ELR (cell line): ENCODE measurements at regions not wholly inside any gene's neighbourhood (a gene's known extent, or its start where the extent isn't known, plus 50 kb on each side); places are given as distances from the start of the nearest gene placed in this dataset.
"Not testable (repeated sequence)": the region's sequence is repeated elsewhere in the genome, so short reads cannot be mapped to it uniquely, and the experiment has no call there.

Source experiments
- DNase-seq: peaks from one replicate; pipeline ENCODE4 v3.0.0-alpha.2; 2015; ENCODE audit warnings: low read depth

DNA sequence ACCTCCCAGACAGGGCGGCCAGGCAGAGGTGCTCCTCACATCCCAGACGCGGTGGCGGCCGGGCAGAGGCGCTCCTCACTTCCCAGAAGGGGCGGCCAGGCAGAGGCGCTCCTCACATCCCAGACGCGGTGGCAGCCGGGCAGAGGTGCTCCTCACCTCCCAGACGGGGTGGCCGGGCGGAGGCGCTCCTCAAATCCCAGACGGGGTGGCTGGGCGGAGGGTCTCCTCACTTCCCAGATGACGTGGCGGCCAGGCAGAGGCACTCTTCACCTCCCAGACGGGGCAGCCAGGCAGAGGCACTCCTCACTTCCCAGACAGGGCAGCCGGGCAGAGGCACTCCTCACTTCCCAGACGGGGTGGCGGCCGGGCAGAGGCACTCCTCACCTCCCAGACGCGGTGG, 247.7 kb upstream of the USP9Y start:
- DNase-seq = not testable (repeated sequence)

DNA sequence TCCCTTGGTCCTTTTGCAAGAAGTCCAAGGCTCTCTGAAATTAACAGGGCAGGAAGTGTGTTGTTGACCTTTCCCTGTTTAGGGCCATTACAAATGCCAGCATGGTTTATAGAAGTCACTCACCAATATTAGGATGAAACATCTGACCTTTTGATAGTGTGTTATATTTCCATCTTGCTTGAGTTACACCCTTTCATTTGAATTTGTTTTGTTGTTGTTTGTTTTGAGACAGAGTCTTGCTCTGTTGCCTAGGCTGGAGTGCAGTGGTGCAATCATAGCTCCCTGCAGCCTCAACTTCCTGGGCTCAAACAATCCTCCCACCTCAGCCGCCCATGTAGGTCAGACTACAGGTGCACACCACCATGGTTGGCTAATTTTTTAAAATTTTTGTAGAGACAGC, 241.1 kb upstream of the USP9Y start:
- DNase-seq = no peak

DNA sequence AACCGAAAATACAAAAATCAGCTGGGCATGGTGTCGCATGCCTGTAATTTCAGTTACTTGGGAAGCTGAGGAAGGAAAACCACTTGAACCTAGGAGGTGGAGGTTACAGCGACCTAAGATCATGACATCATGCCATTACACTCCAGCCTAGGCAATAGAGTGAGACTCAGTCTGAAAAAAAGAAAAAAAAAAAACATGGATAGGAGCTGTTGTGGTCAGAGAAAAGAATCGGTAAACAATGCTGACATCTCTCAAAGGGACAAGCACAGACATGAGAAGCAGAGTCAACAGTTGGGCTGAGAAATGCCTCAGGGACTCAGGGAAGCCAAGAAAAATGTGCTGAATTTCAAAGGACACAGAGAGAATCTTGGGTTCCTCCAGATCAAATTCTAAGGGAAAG, 236.9 kb upstream of the USP9Y start:
- DNase-seq = no peak

DNA sequence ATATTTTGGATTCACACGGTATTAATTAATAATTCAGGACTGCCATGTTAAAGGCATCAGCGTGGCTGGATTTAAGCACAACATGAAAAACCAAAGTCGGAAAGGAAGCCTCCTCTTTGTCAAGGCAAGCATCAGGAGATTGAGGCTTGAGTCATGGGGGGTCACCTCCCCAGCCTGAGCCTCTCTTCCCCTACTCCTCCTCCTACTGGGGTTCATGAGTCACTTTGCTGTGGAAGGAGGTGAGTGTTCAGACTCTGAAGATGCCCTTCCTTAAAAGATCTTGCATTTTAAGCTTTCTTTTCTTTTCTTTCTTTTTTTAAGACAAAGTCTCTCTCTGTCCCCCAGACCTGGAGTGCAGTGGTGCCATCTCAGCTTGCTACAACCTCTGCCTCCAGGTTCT, 235.3 kb upstream of the USP9Y start:
- no peak for DNase-seq

DNA sequence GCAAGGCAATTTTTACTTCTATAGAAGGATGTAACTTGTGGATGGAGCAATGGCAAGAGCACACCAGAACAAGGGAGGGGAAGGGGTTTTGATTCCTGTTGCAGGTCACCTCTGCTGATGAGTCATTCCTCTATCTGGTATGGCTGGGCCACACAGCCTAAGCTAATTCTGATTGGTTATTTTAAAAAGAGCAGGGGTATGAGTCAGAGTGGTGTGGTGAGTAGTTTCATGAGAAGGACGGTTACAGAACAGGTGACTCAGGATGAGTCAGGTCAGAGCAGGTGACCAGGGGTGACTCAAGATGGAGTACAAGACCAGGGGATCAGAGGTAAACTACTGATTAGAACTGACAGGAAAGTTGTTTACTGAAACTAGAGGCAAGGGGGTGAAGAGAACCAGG, 231.9 kb upstream of the USP9Y start:
- peak; percentile 43 for DNase-seq

DNA sequence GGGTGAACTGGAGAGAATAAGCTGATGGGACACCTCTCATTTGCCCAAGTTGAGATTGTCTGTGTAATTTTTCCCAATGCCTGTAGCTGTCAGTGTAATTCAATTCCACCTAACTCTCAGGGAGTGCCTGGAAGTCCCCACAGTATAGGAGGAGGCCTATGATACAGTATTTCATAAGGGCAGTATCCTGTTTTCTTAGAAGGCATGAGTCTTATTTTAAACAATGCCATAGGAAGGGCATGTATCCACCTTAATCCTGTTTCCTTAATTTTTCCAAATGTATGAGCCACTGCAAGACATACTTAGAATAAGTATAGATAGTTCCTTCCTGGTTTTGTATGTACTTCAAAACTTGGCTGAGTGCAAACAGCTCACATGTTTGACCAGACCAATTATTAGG, 226.6 kb upstream of the USP9Y start:
- DNase-seq = no peak

DNA sequence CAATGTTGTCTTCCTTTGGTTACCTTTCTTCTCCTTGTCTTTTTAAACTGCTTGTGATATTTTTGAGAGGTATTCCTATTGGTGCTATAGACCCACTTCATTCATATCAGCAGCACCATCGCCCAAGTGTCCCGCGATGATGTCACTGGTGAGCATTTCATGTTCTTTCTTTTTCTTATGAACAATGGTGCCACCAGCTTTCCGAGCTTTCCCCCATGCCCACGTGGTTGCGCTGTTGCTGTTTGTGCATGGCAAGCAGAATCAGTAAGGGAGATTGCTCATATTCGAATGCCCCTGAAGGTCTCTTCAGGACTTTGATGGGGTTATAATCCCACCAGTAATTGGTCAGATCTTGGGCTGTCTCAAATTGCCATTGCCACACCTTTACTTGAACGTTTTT, 221.6 kb upstream of the USP9Y start:
- DNase-seq = peak; percentile 59

DNA sequence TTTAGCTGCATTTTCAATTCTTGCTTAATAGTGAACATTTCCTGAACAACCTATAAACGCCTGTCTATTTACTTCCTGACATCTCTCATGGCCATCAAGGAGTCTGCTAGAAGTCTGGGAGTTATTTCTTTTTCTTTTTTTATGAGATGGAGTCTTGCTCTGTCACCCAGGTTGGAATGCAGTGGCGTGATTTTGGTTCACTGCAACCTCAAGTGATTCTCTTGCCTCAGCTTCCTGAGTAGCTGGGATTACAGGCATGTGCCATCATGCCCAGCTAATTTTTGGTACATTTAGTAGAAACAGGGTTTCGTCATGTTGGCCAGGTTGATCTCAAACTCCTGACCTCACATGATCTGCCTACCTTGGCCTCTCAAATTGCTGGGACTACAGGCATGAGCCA, 217.6 kb upstream of the USP9Y start:
- DNase-seq = no peak

DNA sequence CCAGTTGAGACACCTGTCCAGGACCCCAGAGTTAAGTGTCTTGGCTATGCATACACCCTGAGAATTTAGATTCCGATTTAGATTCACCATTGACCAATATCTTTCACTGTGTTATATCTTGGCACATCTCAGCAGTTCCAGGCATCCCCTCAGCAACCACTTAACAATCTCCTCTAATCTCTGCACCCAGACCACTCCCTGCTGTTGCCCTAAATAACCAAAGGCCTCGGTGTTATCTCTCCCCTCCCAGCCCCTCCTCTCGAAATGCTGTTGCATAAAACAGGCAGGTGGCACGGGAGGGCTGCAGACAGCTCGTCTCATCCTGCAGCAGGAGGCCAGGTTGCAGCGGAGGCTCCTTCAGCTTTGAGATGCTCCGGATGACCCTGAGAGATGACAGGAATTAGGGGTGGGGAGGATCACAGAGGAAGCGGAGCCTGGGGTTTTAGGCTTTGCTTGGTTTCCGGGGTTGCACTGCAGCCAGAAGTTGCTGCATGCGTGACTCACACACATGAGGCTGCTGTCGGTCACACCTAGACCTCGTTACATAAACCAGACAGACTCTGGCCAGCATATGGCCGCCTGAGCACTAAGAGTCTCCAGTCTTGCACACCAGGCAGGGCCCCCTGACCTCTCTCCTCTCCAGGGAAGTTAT, 210.3 kb upstream of the USP9Y start:
- peak; percentile 67 for DNase-seq

DNA sequence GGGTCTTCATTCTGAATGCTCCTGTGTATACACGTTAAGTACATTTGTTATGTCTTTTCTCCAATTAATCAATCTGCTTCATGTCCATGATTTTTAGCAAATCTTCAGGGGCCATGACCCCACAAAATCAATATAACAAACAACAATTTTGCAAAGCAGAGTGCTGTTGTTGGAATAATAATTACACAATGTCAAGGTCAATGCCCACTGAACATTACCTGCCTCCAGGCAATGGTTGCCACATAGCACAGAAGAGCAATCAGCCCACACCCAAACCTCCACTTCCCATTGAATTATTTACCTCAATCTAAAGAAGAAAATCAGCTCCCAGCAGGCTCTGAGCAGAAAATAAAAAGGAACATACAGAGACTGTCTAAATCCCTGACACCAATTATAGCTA, 208.8 kb upstream of the USP9Y start:
- no peak for DNase-seq

DNA sequence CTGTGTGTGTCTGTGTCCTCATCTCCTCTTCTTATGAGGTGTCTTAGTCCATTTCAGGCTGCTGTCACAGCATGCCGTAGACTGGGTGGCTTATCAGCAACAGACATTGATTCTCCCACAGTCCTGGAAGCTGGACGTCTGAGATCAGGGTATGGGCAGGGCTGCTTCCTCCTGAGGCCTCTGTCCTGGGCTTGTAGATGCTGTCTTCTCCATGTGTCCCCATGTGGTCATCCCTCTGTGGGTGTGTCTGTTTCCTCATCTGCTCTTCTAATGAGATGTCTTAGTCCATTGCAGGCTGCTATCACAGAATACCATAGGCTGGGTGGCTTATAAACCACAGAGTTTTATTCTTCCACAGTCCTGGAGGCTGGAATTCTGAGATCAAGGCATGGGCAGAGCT, 205.0 kb upstream of the USP9Y start:
- no peak for DNase-seq

DNA sequence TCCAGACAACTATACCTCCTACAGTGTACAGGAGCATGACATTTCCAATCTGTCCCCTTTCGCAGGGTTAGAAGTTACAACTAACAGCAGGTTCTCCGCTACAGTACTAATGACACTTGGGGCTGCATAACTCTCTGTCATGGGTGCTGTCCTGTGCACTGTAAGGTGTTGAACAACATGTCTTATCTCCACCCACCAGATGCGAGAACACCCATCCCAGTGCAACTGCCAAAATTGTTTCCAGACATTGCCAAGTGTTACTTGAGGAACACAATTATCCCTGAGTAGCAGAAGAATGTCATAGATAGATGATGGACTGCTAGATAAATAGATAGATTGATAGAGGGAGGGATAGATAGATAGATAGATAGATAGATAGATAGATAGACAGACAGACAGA, 200.9 kb upstream of the USP9Y start:
- DNase-seq = no peak

DNA sequence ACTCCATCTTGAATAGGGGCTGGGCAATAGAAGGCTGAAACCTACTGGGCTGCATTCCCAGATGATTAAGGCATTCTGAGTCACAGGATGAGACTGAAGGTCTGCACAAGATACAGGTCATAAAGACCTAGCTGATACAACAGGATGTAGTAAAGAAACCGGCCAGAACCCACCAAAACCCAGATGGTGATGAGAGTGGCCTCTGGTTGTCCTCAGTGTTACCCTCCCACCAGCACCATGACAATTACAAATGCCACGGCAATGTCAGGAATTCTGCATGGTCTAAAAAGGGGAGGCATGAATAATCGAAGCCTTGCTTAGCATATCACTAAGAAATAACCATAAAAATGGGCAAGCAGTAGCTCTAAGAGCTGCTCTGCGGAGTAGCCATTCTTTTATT, 197.0 kb upstream of the USP9Y start:
- DNase-seq = peak; percentile 76

DNA sequence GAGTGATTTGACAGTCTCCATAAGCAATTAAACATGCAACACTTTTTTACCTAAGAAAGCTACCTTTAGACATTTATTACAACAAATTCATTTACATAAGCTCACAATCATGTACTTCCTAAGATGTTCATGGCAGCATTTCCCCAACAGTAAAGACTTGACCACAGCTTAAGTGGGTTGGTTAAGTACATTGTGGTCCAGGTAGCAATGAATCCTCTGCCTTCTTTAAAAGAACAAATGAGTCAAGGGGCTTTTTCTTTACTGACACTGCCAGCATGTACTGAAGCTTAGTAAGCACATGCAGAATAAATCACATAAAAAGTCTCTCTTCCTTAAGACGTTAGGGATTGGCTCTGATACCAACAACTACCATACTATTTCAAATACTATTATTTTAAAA, 183.7 kb upstream of the USP9Y start:
- no peak for DNase-seq

DNA sequence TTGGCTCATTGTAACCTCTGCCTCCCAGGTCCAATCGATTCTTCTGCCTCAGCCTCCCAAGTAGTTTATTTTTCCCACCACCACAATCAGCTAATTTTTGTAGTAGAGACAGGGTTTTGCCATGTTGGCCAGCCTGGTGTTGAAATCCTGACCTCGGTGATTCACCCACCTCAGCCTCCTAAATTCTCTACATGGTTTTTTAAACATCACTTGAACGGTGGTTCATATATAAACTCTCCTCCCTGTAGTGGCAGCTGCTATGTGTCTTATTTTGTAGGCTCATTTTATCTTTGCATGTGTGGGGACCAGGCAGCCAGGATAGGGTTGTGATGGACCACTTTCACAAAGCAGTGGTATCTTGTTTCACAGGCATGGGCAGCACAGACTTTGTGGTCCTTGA, 175.8 kb upstream of the USP9Y start:
- DNase-seq = peak; percentile 3

DNA sequence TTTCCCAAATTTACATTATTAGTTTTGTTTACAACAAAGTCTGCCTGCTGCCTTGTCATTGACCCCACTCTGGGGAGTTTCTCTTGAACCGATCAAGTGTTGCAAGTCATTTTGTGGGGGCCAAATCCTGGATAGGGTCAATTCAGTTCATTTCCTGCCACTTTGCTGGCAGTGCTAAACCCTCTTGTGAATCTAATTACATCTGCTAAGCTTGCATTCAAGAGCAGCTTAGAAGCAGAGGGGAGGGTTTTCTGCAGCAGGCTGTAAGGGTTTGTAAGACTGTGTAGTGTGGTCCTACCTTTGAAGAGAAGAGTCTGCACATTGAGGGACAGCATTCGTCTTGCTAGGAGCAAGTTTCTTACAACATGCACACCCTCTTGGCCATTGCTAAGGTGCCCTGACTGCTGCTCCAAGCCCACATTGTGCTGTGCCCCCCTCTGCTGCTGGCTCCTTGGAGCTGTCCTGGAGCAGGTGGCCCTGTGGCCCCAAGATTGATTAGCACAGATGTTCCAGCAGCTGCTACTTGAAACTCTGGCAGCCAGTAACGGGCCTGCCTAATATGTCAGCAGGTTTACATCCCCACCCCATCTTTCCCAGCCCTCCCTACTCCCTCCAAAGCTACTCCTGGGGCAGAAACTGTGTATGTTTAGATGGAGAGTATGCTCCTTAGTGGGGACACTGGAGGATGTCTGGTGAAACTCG, 174.5 kb upstream of the USP9Y start:
- no peak for DNase-seq

DNA sequence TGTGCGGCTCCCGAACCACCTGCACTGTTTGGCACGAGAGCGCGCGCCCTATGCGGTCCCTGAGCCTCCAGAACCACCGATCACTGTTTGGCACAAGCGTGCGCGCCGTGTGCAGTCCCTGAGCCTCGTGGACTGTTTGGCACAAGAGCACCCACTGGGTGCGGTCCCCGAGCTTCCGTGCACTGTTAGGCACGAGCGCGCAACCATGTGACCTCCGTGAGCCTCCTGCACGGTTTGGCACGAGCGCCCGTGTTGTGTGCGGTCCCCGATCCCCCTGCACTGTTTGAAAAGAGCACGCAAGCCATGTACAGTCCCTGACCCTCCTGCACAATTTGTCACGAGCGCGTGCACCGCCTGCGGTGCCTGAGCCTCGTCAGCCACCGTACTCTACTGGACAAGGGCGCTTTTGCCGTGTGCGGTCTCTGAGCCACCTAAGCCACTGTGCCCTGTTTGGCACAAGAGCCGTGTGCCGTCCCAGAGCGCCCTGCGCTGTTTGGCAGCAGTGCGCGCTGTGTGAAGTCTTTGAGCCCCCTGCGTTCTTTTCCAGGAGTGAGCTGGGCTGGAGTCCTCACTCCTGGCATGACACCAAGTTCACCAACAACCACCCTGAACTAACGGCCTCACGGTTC, 163.7 kb upstream of the USP9Y start:
- DNase-seq = peak; percentile 33

DNA sequence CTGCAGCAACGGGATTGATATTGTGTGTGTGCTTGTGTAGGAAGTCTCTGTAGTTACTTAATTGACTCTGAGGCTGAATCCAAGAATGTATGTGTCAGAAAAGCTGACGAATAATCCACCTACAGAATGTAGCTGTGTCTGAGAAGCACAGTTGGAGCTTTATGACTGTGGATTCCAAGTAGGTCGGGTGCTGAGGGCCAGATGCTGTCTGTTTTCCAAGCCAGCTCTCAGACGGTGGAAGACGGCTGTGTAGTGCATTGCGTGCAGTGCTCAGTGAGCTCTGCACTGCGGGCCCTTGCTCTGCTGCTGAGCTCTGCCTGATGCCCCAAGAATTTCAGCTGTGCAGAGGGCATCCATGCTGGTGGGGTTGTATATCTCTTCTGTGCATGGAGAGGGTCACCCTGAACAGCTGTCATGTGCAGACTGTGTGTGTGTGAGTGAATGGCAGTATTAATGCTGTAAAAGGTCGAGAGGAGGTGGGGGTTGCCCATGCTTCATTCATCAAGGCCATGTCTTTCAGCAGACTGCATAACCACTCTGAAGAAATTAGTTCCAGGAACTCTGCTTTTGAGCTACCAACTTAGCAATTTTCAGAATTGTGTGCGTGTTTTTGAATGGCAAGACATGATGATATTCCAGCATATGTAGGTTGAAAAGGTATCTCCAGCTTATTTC, 154.1 kb upstream of the USP9Y start:
- DNase-seq = peak; percentile 4

DNA sequence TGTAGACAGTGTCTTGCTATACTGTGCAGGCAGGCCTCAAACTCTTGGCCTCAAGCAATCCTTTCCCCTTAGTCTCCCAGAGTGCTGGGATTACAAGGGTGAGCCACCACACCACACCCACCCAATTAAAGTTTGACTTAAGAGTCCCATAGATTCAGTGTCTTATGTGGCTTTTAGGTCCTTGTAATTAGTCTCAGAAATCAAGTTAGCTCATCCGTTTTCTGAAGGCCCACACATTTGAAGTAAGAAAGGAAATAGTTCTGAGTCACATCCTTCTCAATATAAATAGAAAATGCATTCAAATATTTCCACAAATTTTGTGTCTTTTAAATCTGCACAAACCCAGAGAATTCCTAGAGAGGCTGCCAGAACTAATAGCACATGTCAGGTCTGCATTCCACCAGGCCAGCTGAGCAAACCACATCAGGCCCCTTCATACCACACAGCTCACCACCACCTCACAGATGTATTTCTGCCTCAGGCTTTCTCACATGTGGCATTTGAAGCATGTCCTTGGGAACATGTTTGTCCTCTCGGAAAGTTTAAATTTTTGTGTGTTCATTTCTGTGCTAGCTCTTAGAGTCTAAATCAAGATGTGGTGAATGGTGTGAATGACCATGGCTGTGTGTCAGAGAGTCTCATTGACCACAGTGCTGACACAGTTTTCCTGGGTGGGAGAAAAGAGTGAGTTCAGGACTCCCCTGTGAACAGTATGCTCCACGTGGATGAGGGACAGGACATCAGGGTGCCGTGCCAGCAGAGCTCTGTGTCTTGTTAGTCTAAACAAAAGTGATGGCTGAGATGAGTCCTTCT, 148.4 kb upstream of the USP9Y start:
- DNase-seq = peak; percentile 78

DNA sequence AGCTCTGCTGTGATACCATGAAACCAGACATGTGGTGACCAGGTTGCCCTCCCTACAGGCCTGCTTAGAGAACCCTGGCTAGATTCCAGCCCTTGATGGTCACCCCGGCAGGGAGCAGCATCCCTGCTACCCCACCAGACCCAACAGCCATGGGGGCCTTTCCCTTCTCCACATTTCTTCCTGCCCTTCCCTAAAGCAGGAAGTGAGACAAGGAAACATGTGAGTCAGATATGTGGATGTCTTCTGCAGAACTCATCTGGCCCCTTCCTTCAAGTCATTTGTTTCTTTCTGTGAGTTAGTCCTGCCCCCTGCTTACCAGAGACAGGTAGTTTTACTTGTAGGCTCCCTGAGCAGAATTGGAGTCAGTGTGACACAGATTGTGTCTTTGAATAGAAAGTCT, 147.1 kb upstream of the USP9Y start:
- DNase-seq = peak; percentile 61

DNA sequence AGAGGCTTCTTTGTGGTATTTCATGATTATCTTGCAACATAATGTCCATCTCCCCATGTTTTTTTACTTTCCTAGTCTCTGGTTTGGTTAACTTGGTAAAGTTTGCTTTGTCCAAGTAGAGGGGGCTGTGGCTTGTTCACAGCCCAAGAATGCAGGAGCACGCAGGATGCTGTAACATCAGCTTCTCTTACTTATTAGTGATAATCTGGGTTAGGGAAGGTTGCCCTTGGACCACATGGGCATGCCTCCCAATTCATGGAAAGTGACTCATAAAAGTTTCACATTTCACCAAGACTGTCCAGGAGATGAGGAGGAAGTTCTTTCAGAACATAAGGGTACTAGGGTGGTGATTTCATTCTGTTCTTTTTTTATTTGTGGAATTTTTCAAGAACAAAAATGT, 146.0 kb upstream of the USP9Y start:
- DNase-seq = peak; percentile 76

DNA sequence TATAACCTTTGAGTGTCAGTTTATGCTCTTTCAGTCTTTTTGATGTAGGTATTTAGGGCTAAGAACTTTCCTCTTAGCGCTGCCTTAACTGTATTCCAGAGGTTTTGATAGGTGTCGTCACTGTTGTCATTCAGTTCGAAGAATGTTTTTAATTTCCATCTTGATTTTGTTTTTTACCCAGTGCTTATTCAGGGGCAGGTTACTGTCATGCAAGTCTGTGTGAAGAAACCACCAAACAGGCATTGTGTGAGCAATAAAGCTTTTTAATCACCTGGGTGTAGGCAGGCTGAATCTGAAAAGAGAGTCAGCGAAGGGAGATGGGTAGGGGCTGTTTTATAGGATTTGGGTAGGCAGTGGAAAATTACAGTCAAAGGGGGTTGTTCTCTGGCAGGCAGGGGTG, 142.0 kb upstream of the USP9Y start:
- no peak for DNase-seq
